IMR-90 (cell line): ENCODE measurements at regions not wholly inside any gene's neighbourhood (a gene's known extent, or its start where the extent isn't known, plus 50 kb on each side); places are given as distances from the start of the nearest gene placed in this dataset.
A peak's percentile ranks its signal among the peaks of the same experiment; 100 is the strongest.

Source experiments
- ATAC-seq: fragments of 200-7000 bp; cut with Tn5 transposase; 2 replicates; pipeline ENCODE4 v1.9.1; 2020; ENCODE audit warnings: low read depth, mild to moderate bottlenecking, moderate library complexity
- BruUV-seq: library from RNA; stranded (reverse); fragments of 400-500 nt; replicated peaks from 2 replicates; lab custom pipeline; 2021; lab: Mats Ljungman, UMichigan
- CTCF ChIA-PET: fragments of 300-600 bp; formaldehyde crosslinking; extraction: SDS; loops from one replicate; lab custom pipeline; 2021; ENCODE audit warnings: antibody characterized with exemption; lab: Yijun Ruan, JAX
- POLR2A ChIA-PET: fragments of 300-600 bp; sonication (Branson Sonifier 250); formaldehyde crosslinking; loops from one replicate; lab custom pipeline; 2022; ENCODE audit warnings: antibody characterized with exemption; ENCODE audit not compliant: unreplicated experiment; lab: Charles Lee
- DNase-seq: peaks from one replicate; pipeline ENCODE4 v3.0.0; 2013
- H2AFZ ChIP-seq: replicated peaks from 2 replicates; pipeline ENCODE3; 2013; ENCODE audit warnings: low read length, mild to moderate bottlenecking; ENCODE audit not compliant: poor library complexity
- H2AK5ac ChIP-seq: 2 replicates; pipeline ENCODE4 v1.6.1; 2013; ENCODE audit warnings: low read depth, low read length, inconsistent platforms
- H2AK9ac ChIP-seq: replicated peaks from 2 replicates; pipeline ENCODE3; 2013; ENCODE audit warnings: mild to moderate bottlenecking, low read depth, low read length, moderate library complexity; ENCODE audit not compliant: poor library complexity
- H2BK120ac ChIP-seq: 2 replicates; pipeline ENCODE4 v1.6.1; 2013; ENCODE audit warnings: low read depth, low read length, inconsistent platforms
- H2BK15ac ChIP-seq: 3 replicates; pipeline ENCODE4 v1.6.1; 2013; ENCODE audit warnings: low read depth, low read length, inconsistent platforms
- H2BK20ac ChIP-seq: 2 replicates; pipeline ENCODE4 v1.6.1; 2013; ENCODE audit warnings: low read depth, mild to moderate bottlenecking, inconsistent platforms, low read length, moderate library complexity
- H2BK5ac ChIP-seq: 2 replicates; pipeline ENCODE4 v1.6.1; 2013; ENCODE audit warnings: mild to moderate bottlenecking, low read depth, low read length, inconsistent platforms; ENCODE audit not compliant: poor library complexity, severe bottlenecking
- H3K14ac ChIP-seq: replicated peaks from 2 replicates; pipeline ENCODE4 v1.6.1; 2013; ENCODE audit warnings: low read depth, low read length, inconsistent platforms
- H3K18ac ChIP-seq: 2 replicates; pipeline ENCODE4 v1.6.1; 2013; ENCODE audit warnings: low read depth, low read length, control low read depth
- H3K23ac ChIP-seq: 2 replicates; pipeline ENCODE4 v1.6.1; 2013; ENCODE audit warnings: low read depth, low read length, inconsistent platforms
- H3K27ac ChIP-seq: 2 replicates; pipeline ENCODE4 v1.5.1; 2013; ENCODE audit warnings: mild to moderate bottlenecking, control low read depth, low read length; ENCODE audit not compliant: insufficient read depth
- H3K27me3 ChIP-seq: 2 replicates; pipeline ENCODE4 v1.6.1; 2013; ENCODE audit warnings: low read length; ENCODE audit not compliant: control insufficient read depth, insufficient read depth
- H3K36me3 ChIP-seq: 2 replicates; pipeline ENCODE4 v1.6.1; 2013; ENCODE audit warnings: low read length, mixed read lengths; ENCODE audit not compliant: control insufficient read depth, insufficient read depth
- H3K4ac ChIP-seq: 2 replicates; pipeline ENCODE4 v1.6.1; 2013; ENCODE audit warnings: low read depth, low read length, inconsistent platforms
- H3K4me1 ChIP-seq: 2 replicates; pipeline ENCODE4 v1.6.1; 2013; ENCODE audit warnings: low read length, mixed read lengths; ENCODE audit not compliant: control insufficient read depth, insufficient read depth
- H3K4me2 ChIP-seq: 2 replicates; pipeline ENCODE4 v1.6.1; 2013; ENCODE audit warnings: low read depth, mild to moderate bottlenecking, control low read depth, low read length, moderate library complexity
- H3K4me3 ChIP-seq: 2 replicates; pipeline ENCODE4 v1.5.1; 2013; ENCODE audit warnings: low read depth, mild to moderate bottlenecking, control low read depth, low read length, moderate library complexity; ENCODE audit not compliant: insufficient read depth
- H3K56ac ChIP-seq: 2 replicates; pipeline ENCODE4 v1.6.1; 2013; ENCODE audit warnings: low read length, inconsistent platforms; ENCODE audit not compliant: insufficient read depth; ENCODE audit errors: extremely low read depth
- H3K79me1 ChIP-seq, 2 experiments: 2 replicates each; pipeline ENCODE4 v1.6.1; 2013; ENCODE audit warnings: low read length in 2 of 2, inconsistent platforms in 1 of 2, low read depth in 1 of 2
- H3K9ac ChIP-seq: 2 replicates; pipeline ENCODE4 v1.6.1; 2013; ENCODE audit warnings: low read depth, low read length, control low read depth
- H3K9me1 ChIP-seq: 2 replicates; pipeline ENCODE4 v1.6.1; 2013; ENCODE audit warnings: low read length, inconsistent platforms; ENCODE audit not compliant: insufficient read depth
- H3K9me3 ChIP-seq: 2 replicates; pipeline ENCODE4 v1.6.1; 2013; ENCODE audit warnings: low read length; ENCODE audit not compliant: control insufficient read depth, insufficient read depth
- H4K20me1 ChIP-seq: 2 replicates; pipeline ENCODE4 v1.6.1; 2013; ENCODE audit warnings: low read length, inconsistent platforms; ENCODE audit not compliant: insufficient read depth
- H4K5ac ChIP-seq: 2 replicates; pipeline ENCODE4 v1.6.1; 2013; ENCODE audit warnings: mild to moderate bottlenecking, low read depth, low read length, control low read depth
- H4K8ac ChIP-seq, 2 experiments: 2 replicates each; pipeline ENCODE4 v1.6.1; 2013; ENCODE audit warnings: low read depth in 2 of 2, low read length in 2 of 2, control low read depth in 1 of 2, inconsistent platforms in 1 of 2
- H4K91ac ChIP-seq: 2 replicates; pipeline ENCODE4 v1.6.1; 2013; ENCODE audit warnings: low read depth, low read length, inconsistent platforms; ENCODE audit not compliant: insufficient read depth
- CEBPB ChIP-seq: IDR thresholded peaks from 2 replicates; pipeline ENCODE4 v1.6.1; 2012; ENCODE audit warnings: low read depth, low read length, improper control_type of control experiment
- dilution Hi-C: fragments of 300-500 bp; cut with HindIII; formaldehyde crosslinking; loops from one replicate; pipeline ENCODE4 v1.14.3; 2018; ENCODE audit warnings: low sequenced_read_pairs; ENCODE audit not compliant: unreplicated experiment
- in situ Hi-C: fragments of 300-500 bp; cut with MboI; formaldehyde crosslinking; loops from 3 replicates; pipeline ENCODE4 v1.14.3; 2019; ENCODE audit warnings: low sequenced_read_pairs, inconsistent platforms, mixed read lengths
- intact Hi-C: fragments of 100-400 bp; cut with micrococcal nuclease; formaldehyde crosslinking; loops from 2 replicates; pipeline ENCODE4 v1.10.0; 2022

DNA sequence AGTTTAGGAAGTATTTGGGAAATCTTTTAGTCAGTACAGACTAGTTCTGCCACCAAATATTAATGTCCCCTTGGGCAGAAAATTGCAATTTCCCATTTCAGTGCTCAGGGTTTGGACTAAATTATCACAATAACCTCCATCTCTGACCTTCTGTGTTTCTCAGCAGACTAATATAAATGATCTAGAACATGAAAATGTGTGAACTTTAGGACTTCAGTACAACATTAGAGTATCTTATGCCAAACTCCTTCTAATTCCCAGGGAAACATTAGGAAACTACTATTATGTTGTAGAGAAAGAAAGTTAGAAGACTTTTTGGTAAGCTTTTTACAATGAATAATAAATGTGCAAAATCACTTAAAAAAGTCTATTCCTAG is 1087.6 kb upstream of the CITED2 start:
- Histone ChIP-seq H2BK5ac (peak overlapping the region; percentile 93), H3K9me3 (peaks cover 1% of the 10 kb centered on the region; the same call in 1 of the 2 replicates), H3K9ac (no peak overlapping the region; the same call in 1 of the 2 replicates), H3K79me1 (no peaks in the 10 kb centered on the region), H3K36me3 (no peaks in the 10 kb centered on the region), H4K5ac (peak overlapping the region; percentile 68; the same call in 1 of the 2 replicates), H2BK15ac (no peak overlapping the region; the same call in 2 of the 3 replicates), H4K8ac (peak overlapping the region; percentile 61 to 79; a peak in 3 of 4 replicates), H3K27me3 (no peaks in the 10 kb centered on the region), H3K27ac (peak overlapping the region; percentile 63), H4K20me1 (no peaks in the 10 kb centered on the region), H2AFZ (no peak overlapping the region), H3K4me3 (no peak overlapping the region), H3K4me1 (peaks cover 7% of the 10 kb centered on the region), H3K4ac (peak overlapping the region; percentile 50; the same call in 1 of the 2 replicates), H3K4me2 (no peak overlapping the region), H3K14ac (0 out of 2 replicates have a peak overlapping the region, but pooled peaks have one; percentile 37), H2BK120ac (peak overlapping the region; percentile 85; the same call in 1 of the 2 replicates), H2AK9ac (no peak overlapping the region), H3K18ac (peak overlapping the region; percentile 72), H4K91ac (peak overlapping the region; percentile 32; the same call in 1 of the 2 replicates), H2AK5ac (no peak overlapping the region), H2BK20ac (peak overlapping the region; percentile 49; the same call in 1 of the 2 replicates), H3K9me1 (no peaks in the 10 kb centered on the region), H3K56ac (no peak overlapping the region), H3K23ac (no peak overlapping the region)
- ChIA-PET CTCF (no interaction called here), POLR2A (no interaction called here)
- BruUV-seq, result no TSS peak
- no peak for TF ChIP-seq CEBPB
- DNase-seq, result no peak
- in situ Hi-C loops, result no loop called here
- no peak for ATAC-seq
- dilution Hi-C loops, result no loop called here
- intact Hi-C loops, result no loop called here
